SKM-1 treated with dmso at 0.1 percent for 144 hours (cell line): ENCODE measurements at regions not wholly inside any gene's neighbourhood (a gene's known extent, or its start where the extent isn't known, plus 50 kb on each side); places are given as distances from the start of the nearest gene placed in this dataset.

Experiments used
- DNase-seq: peaks from one replicate; lab custom pipeline; 2025; ENCODE audit not compliant: unreplicated experiment; lab: John Stamatoyannopoulos, UW

GRCh38 chr6:144804246-144804790 is 519.2 kb downstream of the UTRN start:
- no peak for DNase-seq

DNA sequence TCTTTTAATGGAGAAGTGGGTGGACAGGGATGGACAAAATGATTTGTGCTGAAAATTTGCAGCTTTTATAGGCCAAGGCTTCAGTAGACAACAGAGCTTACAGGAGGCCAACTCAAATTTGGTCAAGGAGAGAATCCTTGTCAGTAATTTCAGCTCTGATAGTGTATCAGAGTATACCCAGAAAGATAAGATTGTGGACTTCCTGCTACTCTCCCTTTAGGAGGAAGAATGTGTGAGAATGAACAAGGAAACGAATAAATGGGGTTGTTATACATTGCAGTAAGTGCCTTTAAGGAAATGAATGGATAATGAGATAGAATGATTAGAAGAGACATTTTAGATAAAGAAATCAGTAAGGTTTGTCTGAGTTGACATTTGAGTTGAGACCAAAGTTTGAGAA is 519.9 kb downstream of the UTRN start:
- DNase-seq = no peak

DNA sequence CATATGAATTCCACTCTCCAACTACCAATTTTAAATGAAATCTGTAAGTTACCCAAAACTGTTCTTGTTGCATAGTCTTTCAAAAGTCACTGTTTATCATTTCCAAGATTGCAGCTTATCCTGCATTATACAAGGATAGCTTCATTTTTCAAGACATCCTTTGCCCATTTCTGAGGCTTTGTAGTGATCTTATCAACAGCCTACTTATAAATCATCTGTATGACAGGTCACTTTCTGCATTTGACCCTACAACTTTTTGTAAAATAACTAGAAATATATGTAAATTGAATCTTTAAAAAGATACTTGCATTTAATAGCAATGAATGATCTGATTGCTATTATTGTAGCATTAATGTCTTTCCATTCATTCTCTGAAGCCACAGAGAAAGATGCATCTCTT is 521.1 kb downstream of the UTRN start:
- no peak for DNase-seq

GRCh38 chr6:144809120-144809519 is 524.0 kb downstream of the UTRN start:
- no peak for DNase-seq

- no peak for DNase-seq
Observed at GRCh38 chr6:144809969-144810368, 524.8 kb downstream of the UTRN start.

- DNase-seq = no peak
Observed at GRCh38 chr6:144811140-144811539, 526.0 kb downstream of the UTRN start.

- no peak for DNase-seq
Observed at GRCh38 chr6:144816936-144817335, 531.8 kb downstream of the UTRN start.

DNA sequence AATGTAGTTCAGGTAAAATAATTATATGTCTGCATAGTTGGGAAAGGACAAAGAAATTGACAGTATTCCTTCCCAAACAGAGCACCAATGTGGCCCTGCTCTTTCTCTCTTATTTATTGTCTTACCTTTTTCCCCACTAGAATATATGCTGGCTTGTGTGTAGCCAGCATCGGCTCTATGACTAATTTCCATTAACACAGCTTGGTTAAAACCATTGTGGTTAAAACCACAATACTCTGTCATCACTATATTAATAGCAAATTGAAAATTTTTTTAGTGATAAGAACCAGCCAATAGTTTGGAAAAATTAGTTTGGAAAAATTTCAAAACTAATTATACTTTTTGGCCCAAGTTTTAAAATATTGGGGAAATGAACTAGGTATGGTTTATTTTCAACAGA is 535.1 kb downstream of the UTRN start:
- no peak for DNase-seq

DNA sequence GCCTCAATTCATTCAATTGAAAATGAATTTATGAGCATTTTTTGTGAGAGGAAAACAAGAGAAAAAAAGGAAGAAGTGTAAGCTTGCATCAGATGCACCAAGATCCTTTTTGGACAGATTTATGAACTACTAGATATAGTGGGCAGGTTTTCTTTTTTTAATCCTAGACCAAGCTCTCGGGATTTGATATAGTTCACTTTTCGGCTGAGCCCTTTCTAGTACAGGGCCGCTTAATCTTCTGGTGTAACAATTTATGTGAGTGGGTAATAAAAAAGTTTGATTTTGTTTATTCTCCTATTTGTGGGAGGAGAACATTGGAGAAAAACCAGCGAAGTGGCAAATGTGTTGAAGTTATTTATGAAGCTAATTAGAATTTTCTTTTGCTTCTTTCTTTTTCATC is 538.0 kb downstream of the UTRN start:
- DNase-seq = no peak

DNA sequence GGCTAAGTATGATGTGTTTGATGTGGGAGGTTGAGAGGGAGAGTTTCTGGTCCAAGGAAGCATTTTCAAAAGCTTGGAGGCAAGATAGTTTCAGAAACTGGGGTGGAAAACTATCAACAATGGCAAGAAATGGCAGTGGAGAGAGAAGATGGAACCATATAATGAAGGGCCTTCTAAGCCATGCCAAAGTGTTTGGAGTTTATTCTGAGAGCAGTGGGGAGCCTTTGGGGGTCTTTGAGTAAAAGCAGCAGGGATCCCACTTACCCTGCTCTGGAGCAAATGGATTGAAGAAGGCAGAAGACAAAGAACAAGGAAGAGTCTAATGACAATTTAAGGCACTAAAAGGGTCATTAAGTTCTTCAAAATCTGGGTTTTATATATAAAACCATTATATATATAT is 538.9 kb downstream of the UTRN start:
- DNase-seq = no peak

GRCh38 chr6:144834426-144835038 is 549.4 kb downstream of the UTRN start:
- DNase-seq = no peak

GRCh38 chr6:144835322-144835973 is 550.3 kb downstream of the UTRN start:
- DNase-seq = no peak

DNA sequence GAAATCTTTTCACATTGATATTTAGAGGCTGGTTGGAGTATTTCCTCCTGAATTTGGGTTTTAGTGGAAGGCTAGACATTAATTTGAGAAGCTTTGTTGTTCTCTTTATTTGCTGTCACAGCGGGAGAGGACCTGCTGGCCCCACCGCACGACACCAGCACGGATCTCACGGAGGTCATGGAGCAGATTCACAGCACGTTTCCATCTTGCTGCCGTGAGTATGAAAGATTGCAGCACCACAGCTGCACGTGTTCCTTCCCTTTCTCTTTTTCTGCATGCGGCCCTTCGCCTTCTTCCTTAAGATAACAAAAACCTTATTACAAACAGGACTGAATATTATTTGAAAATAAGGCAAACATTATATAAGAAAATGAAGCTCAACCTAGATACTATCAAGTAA is 555.5 kb downstream of the UTRN start:
- no peak for DNase-seq

- no peak for DNase-seq
Observed at GRCh38 chr6:144843701-144844100, 558.6 kb downstream of the UTRN start.

- DNase-seq = no peak
Observed at GRCh38 chr6:144844596-144844995, 559.5 kb downstream of the UTRN start.

DNA sequence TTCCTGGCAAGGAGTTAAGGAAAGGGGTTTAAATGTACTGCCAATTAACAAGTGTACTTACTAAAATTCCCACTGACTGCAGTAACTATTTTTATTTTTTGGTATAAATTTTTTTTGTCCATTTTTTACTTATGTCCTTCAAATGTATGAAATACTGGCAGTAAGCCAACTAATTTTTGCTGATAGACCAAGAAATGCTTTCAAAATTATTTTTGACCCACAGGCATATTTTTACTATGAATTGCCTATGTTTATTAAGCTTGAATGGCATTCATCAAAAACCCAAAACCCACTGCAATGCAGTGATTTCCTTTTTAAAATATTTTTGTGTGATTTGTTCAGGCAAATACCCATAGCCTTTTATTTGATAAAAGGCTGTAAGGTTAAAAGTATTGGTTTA is 560.1 kb downstream of the UTRN start:
- DNase-seq = no peak

- DNase-seq = no peak
Observed at GRCh38 chr6:144847916-144848315, 562.8 kb downstream of the UTRN start.

- no peak for DNase-seq
Observed at GRCh38 chr6:144849920-144850319, 564.8 kb downstream of the UTRN start.

GRCh38 chr6:144853603-144854002 is 568.5 kb downstream of the UTRN start:
- no peak for DNase-seq

- DNase-seq = no peak
Observed at GRCh38 chr6:144854654-144855053, 569.5 kb downstream of the UTRN start.

DNA sequence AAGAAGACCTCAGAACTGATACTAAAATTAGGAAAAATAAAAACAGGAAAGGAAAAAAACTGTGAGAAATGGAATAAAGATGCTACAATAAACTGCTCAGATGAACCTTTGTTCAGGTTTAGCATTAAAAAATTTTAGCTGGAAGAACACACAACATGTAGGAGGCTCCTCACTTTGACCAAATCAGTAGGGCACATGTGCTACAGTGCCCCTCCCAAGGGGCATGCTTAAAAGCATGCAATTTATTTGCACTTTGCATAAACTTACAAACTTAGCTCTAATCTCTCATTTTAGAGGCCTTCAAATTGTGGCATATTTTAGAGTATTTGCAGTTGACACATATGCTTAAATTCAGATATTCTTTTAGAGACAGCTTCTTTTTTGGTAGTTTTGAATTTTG is 570.2 kb downstream of the UTRN start:
- no peak for DNase-seq

DNA sequence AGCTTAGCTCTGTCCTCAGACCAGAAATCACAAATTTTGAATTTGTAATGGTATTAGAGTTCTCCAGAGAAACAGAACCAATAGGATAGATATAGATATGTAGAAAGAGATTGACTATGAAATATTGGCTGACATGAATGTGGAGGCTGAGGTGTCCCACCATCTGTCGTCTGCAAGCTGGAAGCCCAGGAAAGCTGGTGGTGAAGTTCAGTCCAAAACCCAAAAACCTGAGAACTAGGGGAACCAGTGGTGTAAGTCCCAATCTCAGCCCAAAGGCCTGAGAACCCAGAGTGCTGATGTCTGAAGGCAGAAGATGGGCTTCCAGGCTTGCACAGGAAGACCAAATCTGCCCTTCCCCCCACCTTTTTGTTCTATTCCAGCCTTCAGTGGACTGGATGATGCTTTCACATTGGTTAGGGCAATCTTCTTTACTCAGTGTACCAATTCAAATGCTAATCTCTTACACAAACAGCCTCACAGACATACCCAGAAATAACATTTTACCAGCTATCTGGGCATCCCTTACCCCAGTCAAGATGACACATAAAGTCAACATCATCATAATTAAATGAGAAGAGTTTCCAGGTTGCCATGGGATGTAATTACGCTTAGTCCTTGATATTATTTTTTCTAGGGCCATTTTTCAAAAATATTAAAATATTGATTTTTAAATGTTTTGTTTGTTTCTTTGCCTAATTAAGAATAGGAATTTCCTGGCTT is 570.8 kb downstream of the UTRN start:
- DNase-seq = no peak
